Prostate gland (tissue), 2 donors: ENCODE measurements at regions not wholly inside any gene's neighbourhood (a gene's known extent, or its start where the extent isn't known, plus 50 kb on each side); places are given as distances from the start of the nearest gene placed in this dataset.

Source experiments
- DNase-seq: peaks from one replicate; pipeline ENCODE4 v3.0.0-alpha.2; 2019; ENCODE audit warnings: low spot score
- H3K27ac ChIP-seq, 2 donors: fragments of 200-600 bp; sonication (generic); 2 replicates each; pipeline ENCODE4 v1.5.1; 2017 to 2019
- H3K27me3 ChIP-seq: fragments of 200-600 bp; sonication (generic); replicated peaks from 2 replicates; pipeline ENCODE4 v1.5.1; 2019; ENCODE audit not compliant: insufficient read depth
- H3K36me3 ChIP-seq, 2 donors: fragments of 200-600 bp; sonication (generic); 1 replicate in 1 of 2; 2 replicates in 1 of 2; pipeline versions ENCODE4 v1.5.1 to v1.8.1; 2017 to 2019
- H3K4me1 ChIP-seq: fragments of 200-600 bp; sonication (generic); replicated peaks from 2 replicates; pipeline ENCODE4 v1.5.1; 2019
- H3K4me3 ChIP-seq, 2 donors: fragments of 200-600 bp; sonication (generic); 2 replicates each; pipeline ENCODE4 v1.5.1; 2017 to 2019
- H3K9me3 ChIP-seq: fragments of 200-600 bp; sonication (generic); 2 replicates; pipeline ENCODE4 v1.5.1; 2017
- CTCF ChIP-seq, 4 experiments: fragments of 200-600 bp in 2 of 4; fragments of 450-650 bp in 2 of 4; sonication (generic) in 2 of 4; IDR thresholded peaks; 1 replicate in 3 of 4; 2 replicates in 1 of 4; pipeline ENCODE4 v1.5.1; 2016 to 2019; ENCODE audit warnings: antibody characterized with exemption in 4 of 4, mild to moderate bottlenecking in 2 of 4, moderate library complexity in 2 of 4
- POLR2A ChIP-seq: fragments of 450-650 bp; IDR thresholded peaks from one replicate; pipeline ENCODE4 v1.6.1; 2016; ENCODE audit warnings: antibody characterized with exemption, mild to moderate bottlenecking
- POLR2AphosphoS5 ChIP-seq: sonication (generic); formaldehyde crosslinking; IDR thresholded peaks from one replicate; pipeline ENCODE4 v1.6.1; 2017; ENCODE audit warnings: antibody characterized with exemption
- WGBS: methylation state at CpG from one replicate; pipeline ENCODE4 v1.1.5; 2018; 5-methylcytosine and 5-hydroxymethylcytosine counted together
- intact Hi-C: fragments of 100-400 bp; cut with DNase I; formaldehyde crosslinking; loops from one replicate; pipeline ENCODE4 v1.14.2; 2022

GRCh38 chr10:100621360-100622205 is 85.8 kb downstream of the HIF1AN start:
- Histone ChIP-seq H3K27ac (no peak overlapping the region), H3K36me3 (no peaks in the 10 kb centered on the region), H3K4me3 (no peak overlapping the region), H3K4me1 (no peaks in the 10 kb centered on the region), H3K9me3 (no peaks in the 10 kb centered on the region), H3K27me3 (peaks cover 36% of the 10 kb centered on the region)
- DNase-seq = no peak
- intact Hi-C loops = no loop called here
- no peak for TF ChIP-seq POLR2AphosphoS5
- TF ChIP-seq CTCF (IDR thresholded peaks at IDR 0.05) = no peak
- no peak for TF ChIP-seq POLR2A
- 12% methylated on average over 41 of the region's 44 CpGs for WGBS

- WGBS = 75% methylated on average over 7 of the region's 7 CpGs
- intact Hi-C loops = no loop called here
- Histone ChIP-seq H3K36me3 (no peaks in the 10 kb centered on the region), H3K9me3 (no peaks in the 10 kb centered on the region), H3K27me3 (peaks cover 32% of the 10 kb centered on the region), H3K27ac (no peak overlapping the region), H3K4me3 (no peak overlapping the region), H3K4me1 (no peaks in the 10 kb centered on the region)
- no peak for TF ChIP-seq POLR2A
- DNase-seq = no peak
These were observed 87.2 kb downstream of the HIF1AN start for GRCh38 chr10:100622946-100623345.

- Histone ChIP-seq H3K4me1 (no peaks in the 10 kb centered on the region), H3K9me3 (no peaks in the 10 kb centered on the region), H3K4me3 (no peak overlapping the region), H3K36me3 (no peaks in the 10 kb centered on the region), H3K27me3 (peaks cover 32% of the 10 kb centered on the region), H3K27ac (no peak overlapping the region)
- TF ChIP-seq POLR2AphosphoS5 (no peak), POLR2A (no peak), CTCF (IDR thresholded peaks at IDR 0.05) (no peak)
- DNase-seq = no peak
- intact Hi-C loops = no loop called here
- 30% methylated on average over 12 of the region's 12 CpGs for WGBS
These were observed 87.9 kb downstream of the HIF1AN start for GRCh38 chr10:100623521-100624230.

GRCh38 chr10:100624298-100624697 is 88.6 kb downstream of the HIF1AN start:
- intact Hi-C loops = no loop called here
- H3K36me3 ChIP-seq = no peaks in the 10 kb centered on the region
- H3K4me1 ChIP-seq = no peaks in the 10 kb centered on the region
- H3K27ac ChIP-seq = no peak overlapping the region
- TF ChIP-seq POLR2AphosphoS5 = no peak
- no peak for TF ChIP-seq CTCF (IDR thresholded peaks at IDR 0.05)
- no peak for TF ChIP-seq POLR2A
- H3K4me3 ChIP-seq = no peak overlapping the region
- DNase-seq = no peak
- no peaks in the 10 kb centered on the region for H3K9me3 ChIP-seq
- H3K27me3 ChIP-seq = peaks cover 32% of the 10 kb centered on the region
- 70% methylated on average over 8 of the region's 8 CpGs for WGBS

- no peak for DNase-seq
- 21% methylated on average over 8 of the region's 8 CpGs for WGBS
- no peaks in the 10 kb centered on the region for H3K4me1 ChIP-seq
- H3K4me3 ChIP-seq = no peak overlapping the region
- H3K36me3 ChIP-seq = no peaks in the 10 kb centered on the region
- intact Hi-C loops = no loop called here
- H3K27ac ChIP-seq = no peak overlapping the region
- H3K27me3 ChIP-seq = peaks cover 22% of the 10 kb centered on the region
- no peaks in the 10 kb centered on the region for H3K9me3 ChIP-seq
- TF ChIP-seq POLR2A (no peak), CTCF (IDR thresholded peaks at IDR 0.05) (no peak), POLR2AphosphoS5 (no peak)
These were observed 90.1 kb downstream of the HIF1AN start for GRCh38 chr10:100625816-100626215.
